ENCODE measurements at regions not wholly inside any gene's neighbourhood (a gene's known extent, or its start where the extent isn't known, plus 50 kb on each side); places are given as distances from the start of the nearest gene placed in this dataset.

GRCh38 chr6:88236612-88237360 lies 70.6 kb upstream of the CNR1 start:
- ATAC-seq (no peak), DNase-seq (ENCODE audit: low spot score) (no peak)
- Mint-ChIP-seq H3K9me3 (peaks cover 4% of the 10 kb centered on the region), H3K36me3 (peaks cover 5% of the 10 kb centered on the region), H3K4me1 (ENCODE audit: low read depth in 2 of 2) (no peaks in the 10 kb centered on the region), H3K27ac (no peak overlapping the region), H3K4me3 (no peak overlapping the region), H3K27me3 (no peaks in the 10 kb centered on the region)

DNA sequence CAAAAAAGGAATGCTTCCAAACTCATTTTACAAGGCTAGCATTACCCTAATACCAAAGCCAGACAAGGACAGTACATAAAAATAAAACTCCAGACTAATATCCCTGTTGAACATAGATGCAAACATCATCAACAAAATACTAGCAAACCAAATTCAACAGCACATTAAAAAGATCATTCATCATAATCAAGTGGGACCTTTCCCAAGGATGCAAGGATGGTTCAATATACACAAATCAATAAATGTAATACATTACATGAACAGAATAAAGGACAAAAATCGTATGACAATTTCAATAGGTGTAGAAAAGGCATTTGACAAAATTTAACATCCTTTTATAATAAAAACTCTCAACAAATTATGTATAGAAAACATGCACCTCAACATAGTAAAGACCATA lies 66.6 kb upstream of the CNR1 start:
- Mint-ChIP-seq H3K9me3 (peaks cover 11% of the 10 kb centered on the region), H3K4me1 (ENCODE audit: low read depth in 2 of 2) (no peaks in the 10 kb centered on the region), H3K36me3 (peaks cover 19% of the 10 kb centered on the region), H3K4me3 (no peak overlapping the region), H3K27ac (no peak overlapping the region), H3K27me3 (no peaks in the 10 kb centered on the region)
- ATAC-seq (no peak), DNase-seq (ENCODE audit: low spot score) (no peak)

- Mint-ChIP-seq H3K36me3 (no peaks in the 10 kb centered on the region), H3K27me3 (peaks cover 0 to 6% of the 10 kb centered on the region in 2 donors), H3K4me3 (no peak overlapping the region), H3K9me3 (no peaks in the 10 kb centered on the region), H3K4me1 (ENCODE audit: low read depth in 2 of 2) (no peaks in the 10 kb centered on the region), H3K27ac (no peak overlapping the region)
- no peak for ATAC-seq
- no peak for DNase-seq (ENCODE audit: low spot score)
Observed at GRCh38 chr6:88223298-88223697, 57.2 kb upstream of the CNR1 start.

DNA sequence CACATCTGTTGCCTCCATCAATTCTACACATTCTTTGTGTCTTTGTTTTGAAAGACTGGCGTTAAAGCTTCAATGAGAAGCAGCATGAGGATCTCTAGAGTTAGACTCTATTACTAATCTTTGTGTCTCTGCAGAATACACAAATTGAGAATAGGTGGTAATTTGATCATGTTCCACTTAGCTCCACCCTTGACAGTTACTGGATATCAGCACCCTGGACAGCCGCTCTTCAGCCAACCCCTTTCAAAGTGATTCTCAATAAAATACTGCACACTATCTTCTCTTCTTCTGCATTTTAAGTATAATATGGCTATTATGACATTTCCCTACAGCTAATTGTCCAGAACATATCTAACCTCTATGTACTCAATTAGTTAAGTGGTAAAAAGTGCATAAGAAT lies 54.3 kb upstream of the CNR1 start:
- no peaks in the 10 kb centered on the region for H3K4me1 Mint-ChIP-seq (ENCODE audit: low read depth in 2 of 2)
- H3K36me3 Mint-ChIP-seq = no peaks in the 10 kb centered on the region
- H3K27ac Mint-ChIP-seq = no peak overlapping the region
- peaks cover 0 to 2% of the 10 kb centered on the region in 2 donors for H3K27me3 Mint-ChIP-seq
- peaks cover 3% of the 10 kb centered on the region for H3K9me3 Mint-ChIP-seq
- DNase-seq (ENCODE audit: low spot score) (no peak), ATAC-seq (no peak)
- H3K4me3 Mint-ChIP-seq = no peak overlapping the region

- no peak for ATAC-seq
- Mint-ChIP-seq H3K4me3 (no peak overlapping the region), H3K4me1 (ENCODE audit: low read depth in 2 of 2) (no peaks in the 10 kb centered on the region), H3K27ac (no peak overlapping the region), H3K36me3 (no peaks in the 10 kb centered on the region), H3K27me3 (no peaks in the 10 kb centered on the region), H3K9me3 (peaks cover 3% of the 10 kb centered on the region)
- no peak for DNase-seq (ENCODE audit: low spot score)
Observed at GRCh38 chr6:88216182-88216581, 50.0 kb upstream of the CNR1 start.

Data from natural killer cell treated with Interleukin-12 subunit alpha and Interleukin-12 subunit beta and Interleukin-15 and Interleukin-18, amount 100 ng/mL, for 72 hours (primary cell).